SK-N-MC (cell line): ENCODE measurements at regions not wholly inside any gene's neighbourhood (a gene's known extent, or its start where the extent isn't known, plus 50 kb on each side); places are given as distances from the start of the nearest gene placed in this dataset.
"Not testable (repeated sequence)": the region's sequence is repeated elsewhere in the genome, so short reads cannot be mapped to it uniquely, and the experiment has no call there.

Experiments
- DNase-seq: peaks from one replicate; pipeline ENCODE4 v3.0.0-alpha.2; 2011; ENCODE audit warnings: low read depth, low spot score
- H3K27ac ChIP-seq: fragments of 200-600 bp; sonication (generic); 2 replicates; pipeline ENCODE4 v1.5.1; 2016; ENCODE audit warnings: mixed run types
- H3K36me3 ChIP-seq: fragments of 200-600 bp; sonication (generic); 2 replicates; pipeline ENCODE4 v1.6.1; 2017; ENCODE audit warnings: antibody characterized with exemption, low read length, mixed read lengths; ENCODE audit not compliant: insufficient read depth
- H3K4me3 ChIP-seq: fragments of 200-600 bp; sonication (generic); 2 replicates; pipeline ENCODE4 v1.5.1; 2016
- H3K9ac ChIP-seq: fragments of 200-600 bp; sonication (generic); 2 replicates; pipeline ENCODE4 v1.8.0; 2017; ENCODE audit warnings: mixed run types, mixed read lengths; ENCODE audit not compliant: insufficient read length
- H3K9me3 ChIP-seq: fragments of 200-600 bp; sonication (generic); 2 replicates; pipeline ENCODE4 v1.6.1; 2017; ENCODE audit warnings: low read depth, mild to moderate bottlenecking, antibody characterized with exemption, low read length, moderate library complexity, mixed read lengths
- EZH2 ChIP-seq: fragments of 200-600 bp; sonication (generic); IDR thresholded peaks from one replicate; pipeline ENCODE4 v1.6.1; 2017; ENCODE audit warnings: antibody characterized with exemption
- FOXP2 ChIP-seq: optimal IDR thresholded peaks from 2 replicates; pipeline ENCODE3; 2011; ENCODE audit warnings: mild to moderate bottlenecking, moderate library complexity; ENCODE audit not compliant: insufficient read depth; ENCODE audit errors: extremely low read length, control extremely low read depth
- POLR2AphosphoS5 ChIP-seq: IDR thresholded peaks from 2 replicates; pipeline ENCODE4 v1.6.1; 2012; ENCODE audit warnings: mild to moderate bottlenecking, low read depth, low read length, borderline replicate concordance

GRCh38 chr4:104549736-104550135 is 55.0 kb upstream of the CXXC4 start:
- no peak overlapping the region for H3K27ac ChIP-seq
- H3K4me3 ChIP-seq = no peak overlapping the region
- DNase-seq = no peak
- no peaks in the 10 kb centered on the region for H3K36me3 ChIP-seq
- TF ChIP-seq FOXP2 = no peak
- no peak for TF ChIP-seq EZH2
- no peak for TF ChIP-seq POLR2AphosphoS5
- H3K9ac ChIP-seq = no peak overlapping the region
- no peaks in the 10 kb centered on the region for H3K9me3 ChIP-seq

- Histone ChIP-seq H3K27ac (no peak overlapping the region), H3K36me3 (no peaks in the 10 kb centered on the region), H3K9me3 (no peaks in the 10 kb centered on the region), H3K4me3 (no peak overlapping the region), H3K9ac (no peak overlapping the region)
- TF ChIP-seq POLR2AphosphoS5 (no peak), FOXP2 (no peak), EZH2 (no peak)
- DNase-seq = no peak
These were observed 64.8 kb upstream of the CXXC4 start for GRCh38 chr4:104559502-104559901.

GRCh38 chr4:104571341-104571740 is 76.6 kb upstream of the CXXC4 start:
- Histone ChIP-seq H3K4me3 (no peak overlapping the region), H3K9me3 (no peaks in the 10 kb centered on the region), H3K27ac (no peak overlapping the region), H3K9ac (no peak overlapping the region), H3K36me3 (no peaks in the 10 kb centered on the region)
- TF ChIP-seq FOXP2 (no peak), EZH2 (no peak), POLR2AphosphoS5 (no peak)
- no peak for DNase-seq

- no peak for DNase-seq
- TF ChIP-seq EZH2 = no peak
- TF ChIP-seq FOXP2 = no peak
- TF ChIP-seq POLR2AphosphoS5 = no peak
These were observed 79.7 kb upstream of the CXXC4 start for GRCh38 chr4:104574371-104574770.

GRCh38 chr4:104575278-104575677 is 80.6 kb upstream of the CXXC4 start:
- H3K9ac ChIP-seq = no peak overlapping the region
- no peak overlapping the region for H3K4me3 ChIP-seq
- no peak for TF ChIP-seq FOXP2
- no peak for TF ChIP-seq EZH2
- no peak for TF ChIP-seq POLR2AphosphoS5
- H3K9me3 ChIP-seq = no peaks in the 10 kb centered on the region
- no peak overlapping the region for H3K27ac ChIP-seq
- DNase-seq = no peak
- no peaks in the 10 kb centered on the region for H3K36me3 ChIP-seq

More at GRCh38 chr4:104574371-104574770, 79.7 kb upstream of the CXXC4 start:
- no peak overlapping the region for H3K9ac ChIP-seq
- H3K27ac ChIP-seq = no peak overlapping the region
- H3K36me3 ChIP-seq = no peaks in the 10 kb centered on the region
- no peak overlapping the region for H3K4me3 ChIP-seq
- H3K9me3 ChIP-seq = no peaks in the 10 kb centered on the region

GRCh38 chr4:104577405-104577804 is 82.7 kb upstream of the CXXC4 start:
- no peak overlapping the region for H3K4me3 ChIP-seq
- TF ChIP-seq FOXP2 = no peak
- no peak overlapping the region for H3K27ac ChIP-seq
- DNase-seq = no peak
- H3K36me3 ChIP-seq = no peaks in the 10 kb centered on the region
- no peak overlapping the region for H3K9ac ChIP-seq
- H3K9me3 ChIP-seq = no peaks in the 10 kb centered on the region

GRCh38 chr4:104581476-104581875 is 86.8 kb upstream of the CXXC4 start:
- H3K4me3 ChIP-seq, H3K9me3 ChIP-seq, DNase-seq, H3K36me3 ChIP-seq, H3K27ac ChIP-seq, H3K9ac ChIP-seq: not testable (repeated sequence)

- H3K9me3 ChIP-seq, H3K9ac ChIP-seq, DNase-seq, H3K4me3 ChIP-seq, H3K27ac ChIP-seq, H3K36me3 ChIP-seq: not testable (repeated sequence)
These were observed 87.4 kb upstream of the CXXC4 start for GRCh38 chr4:104582056-104582455.

- no peak for DNase-seq
- Histone ChIP-seq H3K27ac (no peak overlapping the region), H3K9ac (no peak overlapping the region), H3K9me3 (no peaks in the 10 kb centered on the region), H3K36me3 (no peaks in the 10 kb centered on the region), H3K4me3 (no peak overlapping the region)
- no peak for TF ChIP-seq EZH2
- no peak for TF ChIP-seq POLR2AphosphoS5
- TF ChIP-seq FOXP2 = no peak
These were observed 94.7 kb upstream of the CXXC4 start for GRCh38 chr4:104589264-104589868.

- no peak overlapping the region for H3K4me3 ChIP-seq
- H3K9ac ChIP-seq = no peak overlapping the region
- H3K27ac ChIP-seq = no peak overlapping the region
- TF ChIP-seq FOXP2 (no peak), EZH2 (no peak), POLR2AphosphoS5 (no peak)
- H3K9me3 ChIP-seq = no peaks in the 10 kb centered on the region
- DNase-seq = no peak
- H3K36me3 ChIP-seq = no peaks in the 10 kb centered on the region
These were observed 96.8 kb upstream of the CXXC4 start for GRCh38 chr4:104591510-104591911.
